ENCODE measurements at regions not wholly inside any gene's neighbourhood (a gene's known extent, or its start where the extent isn't known, plus 50 kb on each side); places are given as distances from the start of the nearest gene placed in this dataset.

- TF ChIP-seq CTCF (IDR thresholded peaks at IDR 0.05) (no peak), POLR2AphosphoS5 (IDR thresholded peaks at IDR 0.05) (no peak), EP300 (IDR thresholded peaks at IDR 0.05) (no peak), POLR2A (IDR thresholded peaks at IDR 0.05) (no peak)
These were observed 129.0 kb upstream of the LIPC start for GRCh38 chr15:58302832-58303231.

Measured in upper lobe of left lung (tissue), 4 donors.